IMR-90 (cell line): ENCODE measurements at regions not wholly inside any gene's neighbourhood (a gene's known extent, or its start where the extent isn't known, plus 50 kb on each side); places are given as distances from the start of the nearest gene placed in this dataset.

ENCODE experiments used
- FOS ChIP-seq: fragments of 150-350 bp; IDR thresholded peaks from 2 replicates; pipeline ENCODE4 v1.6.1; 2016; ENCODE audit warnings: low read depth, low read length
- MAZ ChIP-seq: IDR thresholded peaks from 2 replicates; pipeline ENCODE4 v1.6.1; 2012; ENCODE audit warnings: low read depth, mild to moderate bottlenecking, low read length, improper control_type of control experiment, moderate library complexity, borderline replicate concordance
- TF ChIP-seq, protein P1 (sequence below): conservative IDR thresholded peaks from 2 replicates; pipeline ENCODE4 v1.5.1; 2012; ENCODE audit warnings: mild to moderate bottlenecking, low read depth, low read length, improper control_type of control experiment

DNA sequence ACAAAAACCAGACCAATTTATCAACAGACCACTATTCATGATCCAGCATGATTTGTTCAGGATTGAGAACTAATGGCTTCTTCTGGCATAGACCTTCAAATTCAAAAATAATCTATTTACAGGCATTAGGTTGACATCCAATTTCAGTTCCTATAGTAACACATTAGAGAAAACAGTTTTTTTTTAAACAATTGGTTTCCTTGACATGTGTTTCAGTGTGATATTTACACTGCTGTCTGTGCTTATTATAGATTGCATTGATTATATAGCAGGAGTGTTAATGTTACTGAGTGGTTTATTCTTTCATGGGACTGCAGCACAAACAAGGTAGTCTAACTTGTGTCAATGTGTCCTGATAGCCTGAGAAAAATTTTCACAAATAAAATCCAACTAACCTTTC lies 579.3 kb downstream of the PLOD2 start:
- TF ChIP-seq, protein P1, sequence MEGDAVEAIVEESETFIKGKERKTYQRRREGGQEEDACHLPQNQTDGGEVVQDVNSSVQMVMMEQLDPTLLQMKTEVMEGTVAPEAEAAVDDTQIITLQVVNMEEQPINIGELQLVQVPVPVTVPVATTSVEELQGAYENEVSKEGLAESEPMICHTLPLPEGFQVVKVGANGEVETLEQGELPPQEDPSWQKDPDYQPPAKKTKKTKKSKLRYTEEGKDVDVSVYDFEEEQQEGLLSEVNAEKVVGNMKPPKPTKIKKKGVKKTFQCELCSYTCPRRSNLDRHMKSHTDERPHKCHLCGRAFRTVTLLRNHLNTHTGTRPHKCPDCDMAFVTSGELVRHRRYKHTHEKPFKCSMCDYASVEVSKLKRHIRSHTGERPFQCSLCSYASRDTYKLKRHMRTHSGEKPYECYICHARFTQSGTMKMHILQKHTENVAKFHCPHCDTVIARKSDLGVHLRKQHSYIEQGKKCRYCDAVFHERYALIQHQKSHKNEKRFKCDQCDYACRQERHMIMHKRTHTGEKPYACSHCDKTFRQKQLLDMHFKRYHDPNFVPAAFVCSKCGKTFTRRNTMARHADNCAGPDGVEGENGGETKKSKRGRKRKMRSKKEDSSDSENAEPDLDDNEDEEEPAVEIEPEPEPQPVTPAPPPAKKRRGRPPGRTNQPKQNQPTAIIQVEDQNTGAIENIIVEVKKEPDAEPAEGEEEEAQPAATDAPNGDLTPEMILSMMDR = no peak
- TF ChIP-seq MAZ = no peak
- TF ChIP-seq FOS = no peak
